ENCODE measurements at regions not wholly inside any gene's neighbourhood (a gene's known extent, or its start where the extent isn't known, plus 50 kb on each side); places are given as distances from the start of the nearest gene placed in this dataset.

GRCh38 chr10:53573498-53573897 is 800.9 kb upstream of the MBL2 start:
- H3K4me3 Mint-ChIP-seq: no peak overlapping the region
- no peak overlapping the region for H3K27ac Mint-ChIP-seq
- peaks cover 0 to 15% (median 6%) of the 10 kb centered on the region in 7 donors for H3K9me3 Mint-ChIP-seq
- H3K27me3 Mint-ChIP-seq: no peaks in the 10 kb centered on the region
- no peaks in the 10 kb centered on the region for H3K36me3 Mint-ChIP-seq
- Histone ChIP-seq H3K4me1 (ENCODE audit: control insufficient read depth, insufficient read depth, low read length, poor library complexity, severe bottlenecking) (no peaks in the 10 kb centered on the region), H3K9me3 (ENCODE audit: control insufficient read depth in 2 of 2, low read length in 2 of 2) (peaks cover 4 to 5% of the 10 kb centered on the region in 2 experiments), H3K27ac (ENCODE audit: insufficient read depth, low read length, poor library complexity, severe bottlenecking) (no peak overlapping the region), H3K4me3 (ENCODE audit: low read depth, low read length) (no peak overlapping the region), H3K36me3 (ENCODE audit: control insufficient read depth, insufficient read depth, low read length) (no peaks in the 10 kb centered on the region), H3K27me3 (ENCODE audit: control insufficient read depth, insufficient read depth, low read length) (no peaks in the 10 kb centered on the region)
- no peak for DNase-seq
- H3K4me1 Mint-ChIP-seq: no peaks in the 10 kb centered on the region
- ATAC-seq (ENCODE audit: low read depth in 2 of 2): no peak

GRCh38 chr10:53572799-53573198 is 800.2 kb upstream of the MBL2 start:
- H3K27me3 Mint-ChIP-seq: no peaks in the 10 kb centered on the region
- no peaks in the 10 kb centered on the region for H3K36me3 Mint-ChIP-seq
- no peaks in the 10 kb centered on the region for H3K27me3 ChIP-seq (ENCODE audit: control insufficient read depth, insufficient read depth, low read length)
- no peaks in the 10 kb centered on the region for H3K4me1 Mint-ChIP-seq
- no peak for DNase-seq
- H3K4me3 Mint-ChIP-seq: no peak overlapping the region
- H3K4me3 ChIP-seq (ENCODE audit: low read depth, low read length): no peak overlapping the region
- peaks cover 0 to 18% (median 8%) of the 10 kb centered on the region in 7 donors for H3K9me3 Mint-ChIP-seq
- H3K27ac Mint-ChIP-seq: no peak overlapping the region
- H3K9me3 ChIP-seq (ENCODE audit: control insufficient read depth in 2 of 2, low read length in 2 of 2): peaks cover 4 to 5% of the 10 kb centered on the region in 2 experiments
- H3K27ac ChIP-seq (ENCODE audit: insufficient read depth, low read length, poor library complexity, severe bottlenecking): no peak overlapping the region
- no peak for ATAC-seq (ENCODE audit: low read depth in 2 of 2)
- no peaks in the 10 kb centered on the region for H3K4me1 ChIP-seq (ENCODE audit: control insufficient read depth, insufficient read depth, low read length, poor library complexity, severe bottlenecking)
- no peaks in the 10 kb centered on the region for H3K36me3 ChIP-seq (ENCODE audit: control insufficient read depth, insufficient read depth, low read length)

- Histone ChIP-seq H3K36me3 (ENCODE audit: control insufficient read depth, insufficient read depth, low read length) (no peaks in the 10 kb centered on the region), H3K27ac (ENCODE audit: insufficient read depth, low read length, poor library complexity, severe bottlenecking) (no peak overlapping the region), H3K4me1 (ENCODE audit: control insufficient read depth, insufficient read depth, low read length, poor library complexity, severe bottlenecking) (no peaks in the 10 kb centered on the region), H3K4me3 (ENCODE audit: low read depth, low read length) (no peak overlapping the region), H3K9me3 (ENCODE audit: control insufficient read depth in 2 of 2, low read length in 2 of 2) (peaks cover 4 to 5% of the 10 kb centered on the region in 2 experiments), H3K27me3 (ENCODE audit: control insufficient read depth, insufficient read depth, low read length) (no peaks in the 10 kb centered on the region)
- no peak for DNase-seq
- no peak for ATAC-seq (ENCODE audit: low read depth in 2 of 2)
- Mint-ChIP-seq H3K4me1 (no peaks in the 10 kb centered on the region), H3K36me3 (no peaks in the 10 kb centered on the region), H3K27me3 (no peaks in the 10 kb centered on the region), H3K4me3 (no peak overlapping the region), H3K27ac (no peak overlapping the region), H3K9me3 (peaks cover 0 to 33% (median 11%) of the 10 kb centered on the region in 7 donors)
Measured at GRCh38 chr10:53570221-53570620, 797.6 kb upstream of the MBL2 start.

- no peak for DNase-seq
- no peak overlapping the region for H3K27ac ChIP-seq (ENCODE audit: insufficient read depth, low read length, poor library complexity, severe bottlenecking)
- H3K9me3 ChIP-seq (ENCODE audit: control insufficient read depth in 2 of 2, low read length in 2 of 2): peaks cover 4 to 5% of the 10 kb centered on the region in 2 experiments
- no peaks in the 10 kb centered on the region for H3K36me3 ChIP-seq (ENCODE audit: control insufficient read depth, insufficient read depth, low read length)
- Mint-ChIP-seq H3K27ac (no peak overlapping the region), H3K27me3 (peaks cover under 1% of the 10 kb centered on the region), H3K36me3 (no peaks in the 10 kb centered on the region), H3K4me3 (no peak overlapping the region), H3K9me3 (peaks cover 0 to 34% (median 11%) of the 10 kb centered on the region in 7 donors), H3K4me1 (no peaks in the 10 kb centered on the region)
- ATAC-seq (ENCODE audit: low read depth in 2 of 2): no peak
- H3K27me3 ChIP-seq (ENCODE audit: control insufficient read depth, insufficient read depth, low read length): no peaks in the 10 kb centered on the region
- no peaks in the 10 kb centered on the region for H3K4me1 ChIP-seq (ENCODE audit: control insufficient read depth, insufficient read depth, low read length, poor library complexity, severe bottlenecking)
- H3K4me3 ChIP-seq (ENCODE audit: low read depth, low read length): no peak overlapping the region
Measured at GRCh38 chr10:53569455-53569854, 796.9 kb upstream of the MBL2 start.

GRCh38 chr10:53548664-53549063 is 776.1 kb upstream of the MBL2 start:
- peaks cover 4% of the 10 kb centered on the region in 2 experiments for H3K9me3 ChIP-seq (ENCODE audit: control insufficient read depth in 2 of 2, low read length in 2 of 2)
- no peaks in the 10 kb centered on the region for H3K36me3 Mint-ChIP-seq
- peaks cover 2 to 19% (median 7%) of the 10 kb centered on the region in 7 donors for H3K9me3 Mint-ChIP-seq
- DNase-seq (no peak), ATAC-seq (ENCODE audit: low read depth in 2 of 2) (no peak)
- no peak overlapping the region for H3K27ac ChIP-seq (ENCODE audit: insufficient read depth, low read length, poor library complexity, severe bottlenecking)
- no peaks in the 10 kb centered on the region for H3K36me3 ChIP-seq (ENCODE audit: control insufficient read depth, insufficient read depth, low read length)
- no peaks in the 10 kb centered on the region for H3K4me1 ChIP-seq (ENCODE audit: control insufficient read depth, insufficient read depth, low read length, poor library complexity, severe bottlenecking)
- H3K27ac Mint-ChIP-seq: no peak overlapping the region
- H3K27me3 Mint-ChIP-seq: no peaks in the 10 kb centered on the region
- H3K4me1 Mint-ChIP-seq: no peaks in the 10 kb centered on the region
- no peaks in the 10 kb centered on the region for H3K27me3 ChIP-seq (ENCODE audit: control insufficient read depth, insufficient read depth, low read length)
- no peak overlapping the region for H3K4me3 Mint-ChIP-seq
- H3K4me3 ChIP-seq (ENCODE audit: low read depth, low read length): no peak overlapping the region

GRCh38 chr10:53547364-53547763 is 774.8 kb upstream of the MBL2 start:
- peaks cover 4% of the 10 kb centered on the region in 2 experiments for H3K9me3 ChIP-seq (ENCODE audit: control insufficient read depth in 2 of 2, low read length in 2 of 2)
- H3K4me1 ChIP-seq (ENCODE audit: control insufficient read depth, insufficient read depth, low read length, poor library complexity, severe bottlenecking): no peaks in the 10 kb centered on the region
- Mint-ChIP-seq H3K4me3 (no peak overlapping the region), H3K36me3 (no peaks in the 10 kb centered on the region), H3K4me1 (no peaks in the 10 kb centered on the region), H3K27ac (no peak overlapping the region), H3K27me3 (no peaks in the 10 kb centered on the region), H3K9me3 (peaks cover 2 to 21% (median 10%) of the 10 kb centered on the region in 7 donors)
- no peaks in the 10 kb centered on the region for H3K27me3 ChIP-seq (ENCODE audit: control insufficient read depth, insufficient read depth, low read length)
- DNase-seq: no peak
- no peak for ATAC-seq (ENCODE audit: low read depth in 2 of 2)
- no peak overlapping the region for H3K4me3 ChIP-seq (ENCODE audit: low read depth, low read length)
- no peak overlapping the region for H3K27ac ChIP-seq (ENCODE audit: insufficient read depth, low read length, poor library complexity, severe bottlenecking)
- no peaks in the 10 kb centered on the region for H3K36me3 ChIP-seq (ENCODE audit: control insufficient read depth, insufficient read depth, low read length)

GRCh38 chr10:53543410-53543809 is 770.8 kb upstream of the MBL2 start:
- Histone ChIP-seq H3K9me3 (ENCODE audit: control insufficient read depth in 2 of 2, low read length in 2 of 2) (peaks cover 0 to 4% of the 10 kb centered on the region in 2 experiments), H3K27me3 (ENCODE audit: control insufficient read depth, insufficient read depth, low read length) (no peaks in the 10 kb centered on the region), H3K4me3 (ENCODE audit: low read depth, low read length) (no peak overlapping the region), H3K27ac (ENCODE audit: insufficient read depth, low read length, poor library complexity, severe bottlenecking) (no peak overlapping the region), H3K4me1 (ENCODE audit: control insufficient read depth, insufficient read depth, low read length, poor library complexity, severe bottlenecking) (no peaks in the 10 kb centered on the region), H3K36me3 (ENCODE audit: control insufficient read depth, insufficient read depth, low read length) (no peaks in the 10 kb centered on the region)
- H3K4me3 Mint-ChIP-seq: no peak overlapping the region
- H3K36me3 Mint-ChIP-seq: no peaks in the 10 kb centered on the region
- no peaks in the 10 kb centered on the region for H3K27me3 Mint-ChIP-seq
- no peaks in the 10 kb centered on the region for H3K4me1 Mint-ChIP-seq
- peaks cover 2 to 33% (median 9%) of the 10 kb centered on the region in 7 donors for H3K9me3 Mint-ChIP-seq
- ATAC-seq (ENCODE audit: low read depth in 2 of 2) (no peak), DNase-seq (no peak)
- no peak overlapping the region for H3K27ac Mint-ChIP-seq

- no peaks in the 10 kb centered on the region for H3K36me3 ChIP-seq (ENCODE audit: control insufficient read depth, insufficient read depth, low read length)
- Mint-ChIP-seq H3K4me3 (no peak overlapping the region), H3K27ac (no peak overlapping the region), H3K9me3 (peaks cover 0 to 16% (median 6%) of the 10 kb centered on the region in 7 donors), H3K27me3 (no peaks in the 10 kb centered on the region), H3K4me1 (no peaks in the 10 kb centered on the region), H3K36me3 (no peaks in the 10 kb centered on the region)
- no peak overlapping the region for H3K4me3 ChIP-seq (ENCODE audit: low read depth, low read length)
- DNase-seq (no peak), ATAC-seq (ENCODE audit: low read depth in 2 of 2) (no peak)
- H3K27me3 ChIP-seq (ENCODE audit: control insufficient read depth, insufficient read depth, low read length): no peaks in the 10 kb centered on the region
- H3K9me3 ChIP-seq (ENCODE audit: control insufficient read depth in 2 of 2, low read length in 2 of 2): peaks cover 0 to 12% of the 10 kb centered on the region in 2 experiments
- no peak overlapping the region for H3K27ac ChIP-seq (ENCODE audit: insufficient read depth, low read length, poor library complexity, severe bottlenecking)
- H3K4me1 ChIP-seq (ENCODE audit: control insufficient read depth, insufficient read depth, low read length, poor library complexity, severe bottlenecking): no peaks in the 10 kb centered on the region
Measured at GRCh38 chr10:53537508-53537907, 764.9 kb upstream of the MBL2 start.
